Prostate gland (tissue), 2 donors: ENCODE measurements at regions not wholly inside any gene's neighbourhood (a gene's known extent, or its start where the extent isn't known, plus 50 kb on each side); places are given as distances from the start of the nearest gene placed in this dataset.

Experiments used
- DNase-seq: peaks from one replicate; pipeline ENCODE4 v3.0.0-alpha.2; 2019; ENCODE audit warnings: low spot score
- H3K27ac ChIP-seq, 2 donors: fragments of 200-600 bp; sonication (generic); 2 replicates each; pipeline ENCODE4 v1.5.1; 2017 to 2019
- H3K27me3 ChIP-seq: fragments of 200-600 bp; sonication (generic); replicated peaks from 2 replicates; pipeline ENCODE4 v1.5.1; 2019; ENCODE audit not compliant: insufficient read depth
- H3K36me3 ChIP-seq, 2 donors: fragments of 200-600 bp; sonication (generic); 1 replicate in 1 of 2; 2 replicates in 1 of 2; pipeline versions ENCODE4 v1.5.1 to v1.8.1; 2017 to 2019
- H3K4me1 ChIP-seq: fragments of 200-600 bp; sonication (generic); replicated peaks from 2 replicates; pipeline ENCODE4 v1.5.1; 2019
- H3K4me3 ChIP-seq, 2 donors: fragments of 200-600 bp; sonication (generic); 2 replicates each; pipeline ENCODE4 v1.5.1; 2017 to 2019
- H3K9me3 ChIP-seq: fragments of 200-600 bp; sonication (generic); 2 replicates; pipeline ENCODE4 v1.5.1; 2017
- POLR2A ChIP-seq: fragments of 450-650 bp; IDR thresholded peaks from one replicate; pipeline ENCODE4 v1.6.1; 2016; ENCODE audit warnings: antibody characterized with exemption, mild to moderate bottlenecking
- POLR2AphosphoS5 ChIP-seq: sonication (generic); formaldehyde crosslinking; IDR thresholded peaks from one replicate; pipeline ENCODE4 v1.6.1; 2017; ENCODE audit warnings: antibody characterized with exemption
- WGBS: methylation state at CpG from one replicate; pipeline ENCODE4 v1.1.5; 2018; 5-methylcytosine and 5-hydroxymethylcytosine counted together
- intact Hi-C: fragments of 100-400 bp; cut with DNase I; formaldehyde crosslinking; loops from one replicate; pipeline ENCODE4 v1.14.2; 2022
- TF ChIP-seq, protein P1 (sequence below), 4 experiments: fragments of 200-600 bp in 2 of 4; fragments of 450-650 bp in 2 of 4; sonication (generic) in 2 of 4; IDR thresholded peaks; 1 replicate in 3 of 4; 2 replicates in 1 of 4; pipeline ENCODE4 v1.5.1; 2016 to 2019; ENCODE audit warnings: antibody characterized with exemption in 4 of 4, mild to moderate bottlenecking in 2 of 4, moderate library complexity in 2 of 4

DNA sequence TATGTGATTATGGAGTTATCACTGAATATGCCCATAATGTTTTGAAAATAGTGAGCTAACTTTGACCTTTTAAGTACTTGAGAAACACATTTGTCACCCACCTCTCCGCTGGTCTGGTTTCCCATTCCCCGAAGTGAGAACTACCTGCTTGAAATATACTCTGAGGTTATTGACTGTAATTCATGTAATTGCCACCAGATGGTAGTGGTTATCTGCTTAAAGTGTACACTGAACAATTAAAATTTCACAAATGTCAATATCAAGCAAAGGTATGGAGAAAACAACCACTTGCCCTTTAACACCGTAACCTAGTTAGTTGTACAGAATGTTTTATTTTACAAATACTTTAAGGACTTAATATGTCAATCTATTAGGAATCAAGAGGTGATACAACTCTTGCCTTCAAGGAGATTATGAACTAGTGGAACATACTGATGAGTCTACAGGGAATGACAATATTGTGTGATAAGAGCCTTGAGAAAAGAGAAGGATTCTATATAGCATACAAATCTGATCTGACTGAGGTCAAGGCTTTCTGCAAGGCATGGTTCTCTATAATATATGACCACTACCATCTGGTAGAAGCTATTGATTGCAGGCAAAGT lies 316.8 kb upstream of the KCNH7 start:
- WGBS: 25% methylated on average over 3 of the region's 3 CpGs
- intact Hi-C loops: no loop called here

DNA sequence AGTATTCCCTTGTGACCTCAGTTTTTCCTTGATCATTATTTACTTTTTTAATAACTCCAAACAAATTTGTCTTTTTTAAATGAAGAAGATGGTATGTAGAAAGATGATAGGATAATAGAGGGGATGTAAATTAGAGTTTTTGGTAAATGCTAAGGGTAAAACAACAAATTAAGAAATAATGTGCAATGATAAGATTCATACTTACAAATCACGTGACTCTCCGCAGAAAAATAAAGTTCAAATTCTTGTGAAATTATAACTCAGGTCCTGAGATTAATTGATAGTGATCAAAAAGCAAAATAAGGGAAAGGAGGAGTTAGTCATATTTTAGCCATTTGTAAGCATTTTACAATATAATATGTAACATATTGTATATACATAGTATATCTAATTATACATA lies 304.1 kb upstream of the KCNH7 start:
- intact Hi-C loops: no loop called here
- Histone ChIP-seq H3K36me3 (no peaks in the 10 kb centered on the region), H3K27ac (no peak overlapping the region), H3K4me1 (no peaks in the 10 kb centered on the region), H3K27me3 (no peaks in the 10 kb centered on the region), H3K4me3 (no peak overlapping the region), H3K9me3 (no peaks in the 10 kb centered on the region)
- TF ChIP-seq, protein P1, sequence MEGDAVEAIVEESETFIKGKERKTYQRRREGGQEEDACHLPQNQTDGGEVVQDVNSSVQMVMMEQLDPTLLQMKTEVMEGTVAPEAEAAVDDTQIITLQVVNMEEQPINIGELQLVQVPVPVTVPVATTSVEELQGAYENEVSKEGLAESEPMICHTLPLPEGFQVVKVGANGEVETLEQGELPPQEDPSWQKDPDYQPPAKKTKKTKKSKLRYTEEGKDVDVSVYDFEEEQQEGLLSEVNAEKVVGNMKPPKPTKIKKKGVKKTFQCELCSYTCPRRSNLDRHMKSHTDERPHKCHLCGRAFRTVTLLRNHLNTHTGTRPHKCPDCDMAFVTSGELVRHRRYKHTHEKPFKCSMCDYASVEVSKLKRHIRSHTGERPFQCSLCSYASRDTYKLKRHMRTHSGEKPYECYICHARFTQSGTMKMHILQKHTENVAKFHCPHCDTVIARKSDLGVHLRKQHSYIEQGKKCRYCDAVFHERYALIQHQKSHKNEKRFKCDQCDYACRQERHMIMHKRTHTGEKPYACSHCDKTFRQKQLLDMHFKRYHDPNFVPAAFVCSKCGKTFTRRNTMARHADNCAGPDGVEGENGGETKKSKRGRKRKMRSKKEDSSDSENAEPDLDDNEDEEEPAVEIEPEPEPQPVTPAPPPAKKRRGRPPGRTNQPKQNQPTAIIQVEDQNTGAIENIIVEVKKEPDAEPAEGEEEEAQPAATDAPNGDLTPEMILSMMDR (IDR thresholded peaks at IDR 0.05): no peak
- TF ChIP-seq POLR2AphosphoS5 (no peak), POLR2A (no peak)
- 66% methylated on average over 2 of the region's 2 CpGs for WGBS
- DNase-seq: no peak

More for the DNA sequence above, 316.8 kb upstream of the KCNH7 start:
- Histone ChIP-seq H3K27ac (no peak overlapping the region), H3K4me1 (no peaks in the 10 kb centered on the region), H3K4me3 (no peak overlapping the region), H3K27me3 (no peaks in the 10 kb centered on the region), H3K9me3 (no peaks in the 10 kb centered on the region), H3K36me3 (no peaks in the 10 kb centered on the region)
- TF ChIP-seq POLR2AphosphoS5 (no peak), POLR2A (no peak)
- TF ChIP-seq, protein P1 (IDR thresholded peaks at IDR 0.05): peak in 3 of 4 experiments; percentile 45 to 62 (median 59)
- DNase-seq: no peak

DNA sequence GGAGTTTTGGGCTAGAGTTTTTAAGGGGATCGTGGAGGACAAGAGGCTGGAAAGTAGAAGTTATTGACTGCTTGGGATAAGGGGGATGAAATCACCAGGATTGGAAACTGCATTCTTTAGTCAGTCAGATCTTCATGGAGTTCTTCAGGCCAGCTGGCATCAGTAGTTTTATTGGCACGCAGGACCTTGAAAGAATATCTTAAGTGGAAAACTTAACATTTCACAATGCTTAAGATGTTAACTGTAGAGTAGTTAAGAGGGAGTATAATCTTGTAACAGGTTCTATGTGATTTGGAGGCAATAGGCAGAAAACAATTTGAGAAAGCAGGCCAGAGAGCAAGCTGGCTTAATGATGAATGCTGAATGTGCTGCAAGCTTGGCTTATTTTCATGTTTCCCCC lies 300.4 kb upstream of the KCNH7 start:
- H3K27ac ChIP-seq: no peak overlapping the region
- no peaks in the 10 kb centered on the region for H3K9me3 ChIP-seq
- TF ChIP-seq, protein P1 (IDR thresholded peaks at IDR 0.05): no peak
- TF ChIP-seq POLR2AphosphoS5 (no peak), POLR2A (no peak)
- no peaks in the 10 kb centered on the region for H3K27me3 ChIP-seq
- intact Hi-C loops: no loop called here
- H3K4me1 ChIP-seq: no peaks in the 10 kb centered on the region
- no peak for DNase-seq
- no peaks in the 10 kb centered on the region for H3K36me3 ChIP-seq
- WGBS: 38% methylated on average over 2 of the region's 2 CpGs
- no peak overlapping the region for H3K4me3 ChIP-seq

DNA sequence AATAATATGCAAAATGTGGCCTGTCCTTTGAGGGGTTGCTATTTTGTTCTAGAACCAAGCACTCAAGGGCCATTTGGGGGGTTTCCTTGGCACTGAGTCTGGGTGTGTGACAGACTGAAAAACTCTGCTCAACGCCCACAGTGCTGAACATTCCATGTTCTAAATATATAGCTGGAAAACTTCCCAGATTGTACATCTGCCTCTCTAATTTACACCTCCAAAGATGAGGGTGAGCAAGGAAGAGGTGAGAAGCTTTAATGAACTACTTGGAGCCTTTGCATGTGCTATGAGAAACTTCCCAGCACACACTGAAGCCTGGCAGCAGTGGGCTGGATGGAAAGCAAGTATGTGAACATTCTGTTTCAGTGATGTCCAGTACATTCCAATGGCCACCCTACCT lies 296.7 kb upstream of the KCNH7 start:
- TF ChIP-seq, protein P1 (IDR thresholded peaks at IDR 0.05): no peak
- TF ChIP-seq POLR2A (no peak), POLR2AphosphoS5 (no peak)
- no peak for DNase-seq
- intact Hi-C loops: no loop called here
- H3K9me3 ChIP-seq: no peaks in the 10 kb centered on the region
- H3K27me3 ChIP-seq: no peaks in the 10 kb centered on the region
- H3K27ac ChIP-seq: no peak overlapping the region
- H3K4me3 ChIP-seq: no peak overlapping the region
- 69% methylated on average over 1 of the region's 1 CpG for WGBS
- H3K36me3 ChIP-seq: no peaks in the 10 kb centered on the region
- H3K4me1 ChIP-seq: no peaks in the 10 kb centered on the region

DNA sequence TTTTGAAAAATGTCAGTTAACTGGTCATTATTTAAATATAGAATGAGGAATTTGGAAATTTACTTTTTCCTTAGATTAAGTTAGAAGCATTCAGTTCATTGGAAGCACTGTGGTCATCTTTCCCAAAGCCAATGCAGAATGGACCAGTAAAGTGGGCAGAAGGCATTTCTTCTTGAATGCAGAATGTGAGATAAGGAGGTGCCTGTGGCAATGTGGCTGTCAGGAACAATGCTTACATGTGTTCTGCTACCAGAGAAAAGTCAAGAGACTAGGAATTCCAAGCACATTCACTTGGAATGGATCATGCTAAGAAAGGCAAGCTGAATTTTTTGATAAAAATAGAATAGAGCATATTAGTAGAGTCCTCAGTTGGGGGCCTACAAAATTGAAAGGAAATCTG lies 295.0 kb upstream of the KCNH7 start:
- TF ChIP-seq POLR2A (no peak), POLR2AphosphoS5 (no peak)
- TF ChIP-seq, protein P1 (IDR thresholded peaks at IDR 0.05): no peak
- no peak overlapping the region for H3K27ac ChIP-seq
- no peaks in the 10 kb centered on the region for H3K4me1 ChIP-seq
- no peak overlapping the region for H3K4me3 ChIP-seq
- no peaks in the 10 kb centered on the region for H3K9me3 ChIP-seq
- no peak for DNase-seq
- intact Hi-C loops: no loop called here
- no peaks in the 10 kb centered on the region for H3K27me3 ChIP-seq
- no peaks in the 10 kb centered on the region for H3K36me3 ChIP-seq
